GM21390 (cell line): ENCODE measurements at regions not wholly inside any gene's neighbourhood (a gene's known extent, or its start where the extent isn't known, plus 50 kb on each side); places are given as distances from the start of the nearest gene placed in this dataset.
"Not testable (repeated sequence)": the region's sequence is repeated elsewhere in the genome, so short reads cannot be mapped to it uniquely, and the experiment has no call there.

Experiments used
- ATAC-seq: cut with Tn5 transposase; IDR thresholded peaks from one replicate; pipeline ENCODE4 v1.9.1; 2021; ENCODE audit not compliant: unreplicated experiment

GRCh38 chr5:44756097-44756496, 52.6 kb upstream of the MRPS30 start:
- ATAC-seq: not testable (repeated sequence)

- ATAC-seq: no peak
Observed at GRCh38 chr5:44747396-44747795, 61.4 kb upstream of the MRPS30 start.

DNA sequence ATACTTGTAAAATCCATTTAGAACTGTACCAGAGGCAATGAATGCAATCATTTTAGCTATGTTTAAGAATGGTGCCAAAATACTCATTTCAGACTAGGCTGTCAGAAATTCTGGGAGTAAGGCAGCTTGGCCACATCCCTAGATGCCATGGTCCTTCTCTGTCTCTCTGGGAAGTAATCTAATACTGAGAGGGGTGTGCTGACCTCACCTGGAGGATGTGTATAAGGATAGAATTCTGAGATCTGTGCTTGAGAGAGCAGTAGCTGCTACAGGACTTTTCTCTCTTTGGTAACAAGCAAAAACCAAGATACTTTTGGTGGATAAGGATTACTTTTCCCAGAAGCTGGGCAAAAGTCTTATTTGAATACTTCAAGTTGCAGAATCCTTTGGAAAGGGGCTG, 68.1 kb upstream of the MRPS30 start:
- no peak for ATAC-seq

GRCh38 chr5:44729536-44729935, 79.2 kb upstream of the MRPS30 start:
- ATAC-seq: no peak

DNA sequence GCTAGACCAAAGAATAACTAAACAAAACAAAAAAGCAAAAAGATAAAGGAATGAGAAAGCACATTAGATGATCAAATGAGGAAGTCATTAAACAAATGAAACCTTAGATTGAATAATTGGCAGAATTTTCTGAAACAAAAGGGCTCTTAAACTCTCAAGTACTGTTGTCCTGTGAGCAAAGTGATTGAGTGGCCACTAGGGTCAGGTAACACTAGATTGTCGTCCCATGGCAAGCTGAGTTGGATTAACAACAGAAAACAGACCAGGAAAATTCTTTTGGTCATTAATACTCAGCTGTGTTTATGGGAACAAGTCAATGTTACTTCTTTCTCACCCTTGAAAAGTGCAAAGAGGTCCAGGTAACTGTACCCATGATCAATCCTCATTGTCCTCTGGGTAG, 81.6 kb upstream of the MRPS30 start:
- no peak for ATAC-seq

DNA sequence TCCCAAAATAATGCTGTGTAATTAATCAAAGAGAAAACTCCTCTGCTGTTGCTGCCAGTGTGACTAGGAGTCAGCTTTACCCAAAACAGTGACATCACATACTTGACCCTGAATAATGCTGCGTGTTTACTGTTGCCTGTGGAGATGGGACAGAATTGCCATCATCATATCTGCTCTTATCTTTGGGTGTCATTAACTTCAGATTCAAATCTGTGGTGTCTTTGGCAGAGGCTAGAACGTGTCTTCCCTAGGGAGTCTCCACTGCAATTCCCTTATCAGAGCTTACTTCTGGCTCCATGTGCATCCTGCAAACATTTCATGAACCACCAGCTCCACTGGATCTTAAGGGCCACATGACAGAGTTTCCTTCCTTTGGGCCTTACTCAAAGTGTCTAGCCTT, 88.9 kb upstream of the MRPS30 start:
- ATAC-seq: no peak

GRCh38 chr5:44714871-44715561, 93.7 kb upstream of the MRPS30 start:
- ATAC-seq: no peak

DNA sequence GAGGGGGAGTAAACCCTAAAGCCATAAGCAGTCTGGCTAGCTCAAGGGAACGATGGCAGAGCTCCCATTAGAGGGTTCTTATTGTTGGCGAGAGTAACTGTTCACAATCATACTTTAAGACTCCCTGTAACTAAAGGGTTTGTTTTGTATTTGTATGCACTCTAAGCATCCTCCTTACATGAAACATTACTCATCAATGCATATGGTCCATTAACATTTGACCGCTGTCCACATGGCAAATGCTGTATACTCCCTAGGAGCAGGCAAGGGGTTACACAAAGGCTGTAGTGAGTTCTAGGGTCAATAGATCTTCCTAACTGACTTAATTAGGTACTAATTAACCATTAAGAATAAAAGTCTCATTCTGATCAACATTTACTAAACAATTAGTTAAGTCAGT, 95.3 kb upstream of the MRPS30 start:
- ATAC-seq: no peak

- ATAC-seq: no peak
Observed at GRCh38 chr5:44711901-44712300, 96.8 kb upstream of the MRPS30 start.

DNA sequence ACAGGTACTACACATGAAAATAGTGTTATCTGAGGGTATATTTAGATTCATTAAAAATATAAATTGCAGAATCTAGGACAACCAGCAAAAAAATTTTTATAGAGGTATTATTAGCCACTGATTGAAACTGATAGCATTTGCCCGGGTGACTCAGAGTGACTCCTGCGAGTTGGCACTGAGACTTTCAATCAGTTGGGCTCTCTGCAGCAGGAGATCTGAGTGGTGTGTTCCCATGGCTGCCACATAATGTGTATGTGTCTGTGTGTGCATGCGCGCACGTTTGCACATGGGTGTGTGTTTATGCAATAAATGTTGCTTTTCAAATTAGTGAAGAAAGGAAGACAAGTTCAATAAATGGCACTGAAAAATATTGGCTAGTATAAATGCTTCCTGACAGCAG, 100.1 kb upstream of the MRPS30 start:
- ATAC-seq: no peak

- no peak for ATAC-seq
Observed at GRCh38 chr5:44707721-44708120, 101.0 kb upstream of the MRPS30 start.

GRCh38 chr5:44697025-44697424, 111.7 kb upstream of the MRPS30 start:
- no peak for ATAC-seq

DNA sequence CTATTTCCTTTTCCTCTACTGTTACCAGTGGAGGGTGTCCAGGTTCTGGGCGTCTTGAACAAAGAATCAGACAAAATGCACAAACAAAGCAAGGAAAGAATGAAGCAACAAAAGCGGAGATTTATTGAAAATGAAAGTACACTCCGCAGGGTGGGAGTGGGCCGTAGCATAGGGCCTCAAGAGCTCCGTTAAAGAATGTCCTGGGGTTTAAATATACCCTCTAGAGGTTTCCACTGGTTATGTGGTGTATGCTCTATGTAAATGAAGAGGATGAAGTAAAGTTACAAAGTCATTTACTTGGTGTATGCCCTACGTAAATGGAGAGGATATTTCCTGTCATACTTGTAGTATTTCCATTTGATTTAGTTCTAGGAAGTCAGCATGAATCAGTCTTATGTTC, 113.5 kb upstream of the MRPS30 start:
- ATAC-seq: no peak

GRCh38 chr5:44691802-44692201, 116.9 kb upstream of the MRPS30 start:
- ATAC-seq: no peak

DNA sequence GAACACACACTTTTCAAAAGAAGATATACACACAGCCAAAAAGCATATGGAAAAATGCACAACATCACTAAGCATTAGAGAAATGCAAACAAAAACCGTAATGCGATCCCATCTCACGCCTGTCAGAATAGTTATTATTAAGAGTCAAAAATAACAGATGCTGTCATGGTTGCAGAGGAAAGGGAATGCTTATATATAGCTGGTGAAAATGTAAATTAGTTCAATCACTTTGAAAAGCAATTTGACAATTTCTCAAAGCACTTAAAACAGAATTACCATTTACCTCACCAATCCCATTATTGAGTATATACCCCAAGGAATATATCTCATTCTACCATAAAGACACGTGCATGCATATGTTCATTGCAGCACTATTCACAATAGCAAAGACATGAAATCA, 126.8 kb upstream of the MRPS30 start:
- no peak for ATAC-seq

DNA sequence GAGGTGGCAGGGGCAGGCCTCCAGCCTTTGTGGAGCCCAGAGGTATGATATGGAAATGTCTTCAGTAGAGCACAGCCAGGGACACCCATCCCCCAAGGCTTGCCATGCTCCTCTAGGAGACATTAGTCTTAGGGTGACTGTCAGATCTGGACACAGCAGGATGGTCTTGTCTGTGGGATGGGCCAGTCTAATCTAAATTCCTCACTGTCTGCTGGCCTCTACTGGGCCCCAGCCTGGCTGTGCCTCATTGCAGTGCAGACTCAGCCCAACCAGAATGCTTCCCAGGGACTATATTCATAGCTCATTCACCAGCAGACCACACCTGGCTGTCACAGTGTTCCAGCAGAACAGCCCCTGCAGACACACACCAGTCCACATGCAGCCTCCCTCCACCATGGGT, 129.5 kb upstream of the MRPS30 start:
- no peak for ATAC-seq

DNA sequence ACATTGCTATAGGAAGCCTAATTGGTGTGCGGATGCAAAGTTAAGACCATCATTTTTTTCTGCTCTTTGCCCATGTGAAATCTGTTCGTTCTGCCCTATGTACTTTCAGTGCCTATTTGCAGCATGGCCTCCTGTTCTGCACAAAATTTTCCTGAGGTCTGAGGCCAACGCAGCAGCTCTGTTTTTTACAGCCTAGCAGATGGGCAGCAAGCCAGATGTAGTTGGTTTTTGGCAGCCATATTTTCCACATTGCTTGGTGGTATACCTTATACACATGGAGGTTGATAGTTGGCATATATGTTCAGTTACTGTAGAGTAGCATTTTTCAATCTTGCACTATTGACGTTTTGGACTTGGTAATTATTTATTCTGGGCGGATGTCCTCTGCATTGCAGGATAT, 133.5 kb upstream of the MRPS30 start:
- no peak for ATAC-seq

DNA sequence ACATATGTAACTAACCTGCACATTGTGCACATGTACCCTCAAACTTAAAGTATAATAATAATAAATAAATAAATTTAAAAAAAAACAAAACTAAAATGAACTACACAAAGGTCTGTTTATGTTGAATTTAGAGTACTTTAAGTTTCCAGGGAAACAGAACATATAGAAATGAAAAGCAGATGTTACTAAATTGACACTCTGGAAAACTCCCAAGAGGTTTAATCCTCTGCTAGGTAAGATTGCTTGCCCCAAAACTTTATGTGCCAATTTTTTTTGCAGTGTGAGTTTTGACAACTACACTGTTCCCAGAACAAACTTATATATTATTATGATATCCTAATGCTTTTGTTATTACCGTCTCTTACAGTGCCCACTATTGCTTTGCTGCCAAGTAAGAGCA, 134.3 kb upstream of the MRPS30 start:
- no peak for ATAC-seq

- ATAC-seq: not testable (repeated sequence)
Observed at GRCh38 chr5:44668471-44668870, 140.3 kb upstream of the MRPS30 start.

DNA sequence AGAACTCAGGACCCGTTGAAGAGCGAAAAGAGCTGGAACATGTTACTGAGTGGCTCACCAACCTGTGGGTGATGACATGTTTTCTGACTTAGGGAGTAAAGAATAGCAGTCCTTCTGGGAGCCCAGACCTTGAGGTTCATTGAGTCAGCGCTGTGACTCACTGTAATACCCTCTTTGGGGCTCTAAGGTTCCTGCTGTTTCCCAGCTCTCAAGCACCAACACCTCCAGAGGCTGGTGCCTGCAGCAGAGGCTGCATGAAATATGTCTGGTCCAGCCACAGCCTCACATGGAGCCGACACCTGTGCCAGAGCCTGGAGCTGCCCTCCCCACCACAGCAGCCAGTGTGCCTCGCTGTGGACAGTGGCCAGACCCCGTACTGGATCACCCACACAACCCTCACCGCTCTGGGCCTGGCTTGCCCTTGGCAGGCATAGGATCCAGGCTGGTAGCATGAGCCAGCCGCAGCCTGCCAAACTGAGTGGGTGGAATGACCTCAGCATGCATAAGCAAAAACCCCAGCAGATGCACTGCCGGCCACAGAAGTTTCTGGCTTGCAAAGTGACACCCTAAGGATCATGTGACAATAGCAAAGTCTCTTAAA, 143.5 kb upstream of the MRPS30 start:
- ATAC-seq: no peak

DNA sequence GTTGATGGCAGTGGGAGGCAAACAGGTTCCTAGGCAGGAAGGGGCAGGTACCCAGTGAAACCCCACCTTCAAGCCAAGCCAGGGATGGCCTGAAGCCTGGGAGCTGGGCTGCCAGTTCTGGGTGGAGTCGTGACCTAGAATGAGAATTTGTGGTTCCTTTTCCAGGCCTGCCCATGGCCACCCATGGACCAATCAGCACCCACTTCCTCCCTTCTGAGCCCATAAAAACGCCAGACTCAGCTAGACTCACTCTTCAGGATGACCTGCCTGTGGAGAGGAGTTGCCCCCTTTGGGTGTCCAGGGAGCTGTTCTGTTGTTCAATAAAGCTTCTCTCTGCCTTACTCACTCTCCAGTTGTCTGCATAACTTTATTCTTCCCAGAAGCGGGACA, 144.0 kb upstream of the MRPS30 start:
- no peak for ATAC-seq

DNA sequence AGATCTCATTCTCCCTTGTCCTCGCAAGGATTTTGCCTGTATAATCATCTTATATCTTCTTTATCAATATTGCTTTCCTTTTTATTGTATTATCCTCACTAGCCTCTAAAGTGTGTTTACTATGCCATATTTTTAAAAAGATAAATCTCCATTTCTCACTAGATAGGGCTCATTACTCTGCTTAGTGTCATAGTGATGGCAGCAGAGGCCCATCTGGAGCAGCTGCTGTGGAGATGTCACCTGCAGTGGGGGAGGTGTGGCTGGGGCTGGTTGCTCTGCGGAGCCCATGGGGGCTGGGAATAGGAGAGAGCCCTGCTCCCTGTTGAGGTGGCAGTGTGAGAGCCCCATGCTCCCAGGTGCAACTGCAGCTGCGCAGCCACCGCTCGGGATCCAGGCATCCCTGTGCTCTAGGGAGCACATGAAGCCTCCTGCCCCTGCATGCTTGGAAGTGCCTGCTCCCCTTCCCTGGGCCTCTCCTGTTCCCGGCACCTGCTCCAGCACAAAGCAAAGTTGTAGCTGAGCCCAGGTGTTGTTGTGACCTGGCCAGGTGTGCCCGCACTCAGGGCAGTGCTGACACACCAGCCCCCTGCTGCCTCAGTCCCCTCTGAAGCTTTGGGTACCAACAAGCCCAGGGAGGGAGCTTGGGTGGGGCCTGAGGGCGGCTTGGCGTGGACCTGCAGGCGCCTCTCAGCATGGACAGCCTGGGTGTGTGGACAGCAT, 144.6 kb upstream of the MRPS30 start:
- ATAC-seq: no peak
